DMS 273 (cell line): ENCODE measurements at regions not wholly inside any gene's neighbourhood (a gene's known extent, or its start where the extent isn't known, plus 50 kb on each side); places are given as distances from the start of the nearest gene placed in this dataset.

Experiments
- DNase-seq: peaks from one replicate; lab custom pipeline; 2025; ENCODE audit not compliant: unreplicated experiment; lab: John Stamatoyannopoulos, UW

GRCh38 chr2:105943977-105944376, 199.3 kb downstream of the NCK2 start:
- DNase-seq, result no peak
